ENCODE measurements at regions not wholly inside any gene's neighbourhood (a gene's known extent, or its start where the extent isn't known, plus 50 kb on each side); places are given as distances from the start of the nearest gene placed in this dataset.

DNA sequence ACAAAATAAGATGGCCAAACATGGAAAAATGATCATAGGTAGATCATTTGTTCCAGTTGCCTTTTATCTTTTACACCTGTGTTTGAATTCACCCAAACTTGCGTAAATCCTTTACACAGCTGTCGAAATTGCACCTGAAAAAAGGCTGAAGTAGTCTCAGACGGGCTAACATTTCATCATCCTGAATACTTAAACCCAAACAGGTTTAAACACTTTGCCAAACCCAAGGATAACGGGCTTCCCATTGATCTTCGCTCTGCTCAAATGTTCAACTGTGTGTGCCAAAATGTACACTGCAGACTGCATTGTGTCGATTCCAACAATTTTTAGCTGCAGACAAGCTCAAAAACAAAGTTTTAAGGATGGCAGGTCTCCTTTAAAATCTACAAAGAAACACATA, 288.7 kb upstream of the DDHD1 start:
- Histone ChIP-seq H3K9me3 (ENCODE audit: insufficient read depth in 2 of 2, low read depth in 1 of 2, low read length in 1 of 2) (no peaks in the 10 kb centered on the region), H2BK12ac (ENCODE audit: low read depth, low read length) (no peak overlapping the region), H3K4me2 (ENCODE audit: insufficient read depth in 1 of 2, low read depth in 2 of 2, low read length in 2 of 2) (no peak overlapping the region), H3K4me1 (replicated peaks in 1 of 4; ENCODE audit: control insufficient read depth in 3 of 4, insufficient read depth in 4 of 4, low read length in 3 of 4) (no peaks in the 10 kb centered on the region), H3K4ac (replicated peaks; ENCODE audit: insufficient read length, low read depth, low read length) (no peak overlapping the region), H4K8ac (ENCODE audit: extremely low read depth, insufficient read depth, low read length) (no peak overlapping the region), H3K23me2 (ENCODE audit: low read depth, low read length) (no peaks in the 10 kb centered on the region), H3K18ac (ENCODE audit: extremely low read depth, low read length) (no peak overlapping the region), H3K36me3 (ENCODE audit: control insufficient read depth in 2 of 4, insufficient read depth in 4 of 4, low read length in 3 of 4) (no peaks in the 10 kb centered on the region), H4K91ac (replicated peaks; ENCODE audit: insufficient read length, low read length) (no peak overlapping the region), H3K4me3 (ENCODE audit: extremely low read depth in 1 of 4, insufficient read depth in 2 of 4, low read depth in 3 of 4, low read length in 4 of 4) (no peak overlapping the region), H3K79me2 (ENCODE audit: control insufficient read depth in 1 of 2, insufficient read depth in 2 of 2, low read length in 2 of 2) (no peaks in the 10 kb centered on the region), H2BK120ac (replicated peaks; ENCODE audit: low read depth, low read length) (no peak overlapping the region), H3K79me1 (ENCODE audit: low read depth, low read length) (no peaks in the 10 kb centered on the region), H3K27ac (ENCODE audit: low read depth, low read length) (no peak overlapping the region), H2AK5ac (ENCODE audit: low read depth, low read length) (no peak overlapping the region), H3K56ac (replicated peaks; ENCODE audit: insufficient read length, low read depth, low read length) (no peak overlapping the region), H4K5ac (ENCODE audit: insufficient read length, low read depth, low read length) (no peak overlapping the region), H2BK15ac (ENCODE audit: low read length) (no peak overlapping the region; the same call in 1 of the 2 replicates), H2AFZ (ENCODE audit: low read length) (no peak overlapping the region), H2BK20ac (ENCODE audit: low read length) (no peak overlapping the region), H3K27me3 (replicated peaks in 1 of 4; ENCODE audit: control insufficient read depth in 3 of 4, extremely low read depth in 1 of 4, insufficient read depth in 3 of 4, low read length in 3 of 4) (no peaks in the 10 kb centered on the region), H3K9ac (replicated peaks in 1 of 4; ENCODE audit: extremely low read depth in 1 of 4, low read depth in 3 of 4, low read length in 3 of 4) (no peak overlapping the region), H3K23ac (ENCODE audit: insufficient read length) (no peak overlapping the region), H3K14ac (ENCODE audit: insufficient read length) (no peak overlapping the region), H4K20me1 (replicated peaks in 1 of 2; ENCODE audit: control insufficient read depth in 1 of 2, insufficient read depth in 2 of 2, low read length in 2 of 2) (no peaks in the 10 kb centered on the region), H2BK5ac (ENCODE audit: low read depth, low read length) (no peak overlapping the region)
- DNase-seq (ENCODE audit: low read depth in 1 of 2, low spot score in 2 of 2) (no peak), FAIRE-seq (no peak)
- ChIA-PET CTCF (ENCODE audit: partially characterized antibody) (interaction anchor here (1.0 to 1.9 kb wide), 3 partner anchors 9 to 906 kb away, joined by 3 to 9 read pairs (median 3); no protein-coding TSS in a partner anchor), POLR2A (ENCODE audit: partially characterized antibody) (no interaction called here)
- WGBS, 2 experiments (ENCODE audit: extremely low coverage in 1 of 2, insufficient coverage in 1 of 2, insufficient read length in 1 of 2, insufficient replicate concordance in 2 of 2, low coverage in 1 of 2, low lambda C conversion rate in 2 of 2, missing lambda C conversion rate in 1 of 2) = 93% methylated on average over 6 of the region's 6 CpGs; no CpG with 5 or more reads in 1 of the 2 experiments
- no peak for TF ChIP-seq JUND (IDR thresholded peaks at IDR 0.05; ENCODE audit: low read length)

Data from H1 (cell line).